Parathyroid adenoma (tissue), 2 donors: ENCODE measurements at regions not wholly inside any gene's neighbourhood (a gene's known extent, or its start where the extent isn't known, plus 50 kb on each side); places are given as distances from the start of the nearest gene placed in this dataset.
"Not testable (repeated sequence)": the region's sequence is repeated elsewhere in the genome, so short reads cannot be mapped to it uniquely, and the experiment has no call there.

Source experiments
- H2AFZ ChIP-seq: fragments of 300-600 bp; sonication (generic); one replicate; pipeline ENCODE4 v1.7.0; 2017; ENCODE audit warnings: antibody characterized with exemption, mild to moderate bottlenecking
- H3K27ac ChIP-seq: fragments of 300-600 bp; sonication (generic); one replicate; pipeline ENCODE4 v1.7.0; 2017
- H3K27me3 ChIP-seq: fragments of 300-600 bp; sonication (generic); one replicate; pipeline ENCODE4 v1.7.0; 2017; ENCODE audit warnings: low read length; ENCODE audit not compliant: control insufficient read depth, insufficient read depth
- H3K36me3 ChIP-seq: fragments of 300-600 bp; sonication (generic); one replicate; pipeline ENCODE4 v1.7.0; 2017; ENCODE audit warnings: low read length; ENCODE audit not compliant: control insufficient read depth, insufficient read depth
- H3K4me1 ChIP-seq: fragments of 300-600 bp; sonication (generic); one replicate; pipeline ENCODE4 v1.7.0; 2017; ENCODE audit warnings: control low read depth
- H3K4me2 ChIP-seq: fragments of 300-600 bp; sonication (generic); one replicate; pipeline ENCODE4 v1.7.0; 2017; ENCODE audit warnings: low read length
- H3K4me3 ChIP-seq: fragments of 300-600 bp; sonication (generic); one replicate; pipeline ENCODE4 v1.7.0; 2017; ENCODE audit warnings: low read depth, low read length
- H3K79me2 ChIP-seq: fragments of 300-600 bp; sonication (generic); one replicate; pipeline ENCODE4 v1.7.0; 2017; ENCODE audit warnings: control low read depth
- H3K9ac ChIP-seq: fragments of 300-600 bp; sonication (generic); one replicate; pipeline ENCODE4 v1.7.0; 2017; ENCODE audit warnings: mild to moderate bottlenecking
- H3K9me3 ChIP-seq: fragments of 300-600 bp; sonication (generic); one replicate; pipeline ENCODE4 v1.7.0; 2017; ENCODE audit warnings: low read length; ENCODE audit not compliant: control insufficient read depth
- TF ChIP-seq, protein P1 (sequence below): fragments of 300-600 bp; sonication (generic); IDR thresholded peaks from one replicate; pipeline ENCODE4 v1.7.0; 2017; ENCODE audit warnings: antibody characterized with exemption, mild to moderate bottlenecking
- donor health status: primary hyperparathyroidism.

DNA sequence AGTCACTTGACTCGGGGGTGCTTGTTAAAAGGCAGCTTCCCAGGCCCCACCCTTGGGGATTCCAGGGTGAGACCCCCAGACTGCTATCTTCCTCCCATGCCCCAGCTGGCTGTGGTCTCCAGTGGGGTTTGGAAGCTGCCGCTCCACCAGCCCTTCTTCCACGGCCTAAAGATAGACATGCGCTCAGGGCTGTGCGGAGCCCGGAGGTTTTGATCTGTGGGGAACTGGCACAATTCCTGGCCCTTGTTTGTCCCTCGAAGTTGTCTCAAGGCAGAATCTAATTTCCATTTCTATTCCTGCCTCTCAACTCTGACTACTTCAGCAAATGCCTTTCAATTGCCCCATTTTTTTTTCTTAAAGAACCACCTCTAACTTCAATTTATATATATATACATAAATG, 120.7 kb upstream of the SRSF6 start:
- H3K9ac ChIP-seq = no peak overlapping the region
- no peak overlapping the region for H3K27ac ChIP-seq
- no peak overlapping the region for H3K4me3 ChIP-seq
- no peaks in the 10 kb centered on the region for H3K27me3 ChIP-seq
- H2AFZ ChIP-seq = no peak overlapping the region
- no peaks in the 10 kb centered on the region for H3K36me3 ChIP-seq
- no peaks in the 10 kb centered on the region for H3K4me1 ChIP-seq
- no peak overlapping the region for H3K4me2 ChIP-seq
- no peaks in the 10 kb centered on the region for H3K9me3 ChIP-seq
- no peaks in the 10 kb centered on the region for H3K79me2 ChIP-seq
- TF ChIP-seq, protein P1, sequence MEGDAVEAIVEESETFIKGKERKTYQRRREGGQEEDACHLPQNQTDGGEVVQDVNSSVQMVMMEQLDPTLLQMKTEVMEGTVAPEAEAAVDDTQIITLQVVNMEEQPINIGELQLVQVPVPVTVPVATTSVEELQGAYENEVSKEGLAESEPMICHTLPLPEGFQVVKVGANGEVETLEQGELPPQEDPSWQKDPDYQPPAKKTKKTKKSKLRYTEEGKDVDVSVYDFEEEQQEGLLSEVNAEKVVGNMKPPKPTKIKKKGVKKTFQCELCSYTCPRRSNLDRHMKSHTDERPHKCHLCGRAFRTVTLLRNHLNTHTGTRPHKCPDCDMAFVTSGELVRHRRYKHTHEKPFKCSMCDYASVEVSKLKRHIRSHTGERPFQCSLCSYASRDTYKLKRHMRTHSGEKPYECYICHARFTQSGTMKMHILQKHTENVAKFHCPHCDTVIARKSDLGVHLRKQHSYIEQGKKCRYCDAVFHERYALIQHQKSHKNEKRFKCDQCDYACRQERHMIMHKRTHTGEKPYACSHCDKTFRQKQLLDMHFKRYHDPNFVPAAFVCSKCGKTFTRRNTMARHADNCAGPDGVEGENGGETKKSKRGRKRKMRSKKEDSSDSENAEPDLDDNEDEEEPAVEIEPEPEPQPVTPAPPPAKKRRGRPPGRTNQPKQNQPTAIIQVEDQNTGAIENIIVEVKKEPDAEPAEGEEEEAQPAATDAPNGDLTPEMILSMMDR = no peak

DNA sequence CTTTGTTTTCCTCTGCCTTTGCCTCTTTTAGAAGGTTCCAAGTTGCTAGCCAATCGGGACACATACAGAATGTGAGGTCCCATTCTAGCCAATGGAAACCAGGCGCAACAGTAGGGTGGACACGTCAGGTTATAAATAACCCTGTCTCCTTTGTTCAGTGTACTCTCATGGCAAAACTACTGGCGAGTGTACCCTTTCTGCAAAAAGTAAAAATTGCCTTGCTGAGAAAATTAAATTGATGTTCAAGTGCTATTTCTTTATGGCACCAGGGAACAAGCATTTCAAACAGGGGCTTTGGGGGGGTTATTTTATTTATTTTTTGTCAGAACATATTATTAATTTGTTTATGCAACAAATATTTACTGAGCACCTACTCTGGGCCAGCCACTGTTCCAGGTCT, 123.6 kb upstream of the SRSF6 start:
- H3K27ac ChIP-seq = no peak overlapping the region
- no peak overlapping the region for H2AFZ ChIP-seq
- no peaks in the 10 kb centered on the region for H3K27me3 ChIP-seq
- H3K4me3 ChIP-seq = no peak overlapping the region
- H3K4me2 ChIP-seq = no peak overlapping the region
- no peaks in the 10 kb centered on the region for H3K9me3 ChIP-seq
- H3K9ac ChIP-seq = no peak overlapping the region
- no peaks in the 10 kb centered on the region for H3K36me3 ChIP-seq
- no peaks in the 10 kb centered on the region for H3K4me1 ChIP-seq
- no peaks in the 10 kb centered on the region for H3K79me2 ChIP-seq
- TF ChIP-seq, protein P1 = no peak

DNA sequence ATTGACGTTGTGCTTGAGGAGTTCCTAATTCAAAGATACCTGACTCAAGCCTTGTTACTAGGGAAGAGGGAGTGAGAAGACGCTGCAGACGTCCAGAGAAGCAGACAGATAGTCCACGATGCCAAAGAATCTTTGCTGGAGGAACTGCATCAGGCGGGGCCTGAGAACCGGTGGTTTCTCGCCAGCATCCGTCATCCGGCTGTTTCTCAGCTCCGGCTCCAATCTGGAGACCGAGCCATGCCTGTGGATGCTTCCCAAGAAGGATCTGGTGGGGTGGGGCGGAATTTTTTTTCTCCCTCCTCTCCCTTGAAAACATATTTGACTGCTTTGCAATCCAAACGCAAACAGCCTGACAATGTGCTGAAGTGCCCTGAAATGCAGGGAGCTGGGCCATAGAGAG, 125.8 kb upstream of the SRSF6 start:
- Histone ChIP-seq H2AFZ (no peak overlapping the region), H3K9me3 (no peaks in the 10 kb centered on the region), H3K36me3 (no peaks in the 10 kb centered on the region), H3K27ac (no peak overlapping the region), H3K27me3 (no peaks in the 10 kb centered on the region), H3K4me2 (no peak overlapping the region), H3K9ac (no peak overlapping the region), H3K4me1 (no peaks in the 10 kb centered on the region), H3K4me3 (no peak overlapping the region), H3K79me2 (no peaks in the 10 kb centered on the region)
- TF ChIP-seq, protein P1 = no peak

DNA sequence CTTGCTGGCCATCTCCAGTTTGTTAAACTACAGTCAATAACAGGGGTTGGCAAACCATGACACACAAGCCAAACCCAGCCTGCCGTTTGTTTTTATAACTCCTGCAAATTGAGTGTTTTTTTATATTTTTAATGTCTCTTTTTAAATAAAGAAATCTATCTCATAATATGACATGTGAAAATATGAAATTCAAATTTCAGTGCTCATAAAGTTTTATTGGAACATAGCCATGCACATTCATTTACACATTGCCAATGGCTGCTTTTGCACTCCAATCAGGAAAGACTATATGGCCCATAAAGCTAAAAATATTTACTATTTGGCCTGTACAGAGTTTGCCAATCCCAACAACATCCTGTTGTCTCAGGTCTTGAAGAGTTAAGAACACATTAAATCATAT, 129.0 kb upstream of the SRSF6 start:
- Histone ChIP-seq H3K36me3 (no peaks in the 10 kb centered on the region), H3K9ac (no peak overlapping the region), H3K9me3 (no peaks in the 10 kb centered on the region), H3K27ac (no peak overlapping the region), H3K79me2 (no peaks in the 10 kb centered on the region), H3K4me3 (no peak overlapping the region), H3K4me1 (no peaks in the 10 kb centered on the region), H3K4me2 (no peak overlapping the region), H2AFZ (no peak overlapping the region), H3K27me3 (no peaks in the 10 kb centered on the region)
- TF ChIP-seq, protein P1 = no peak

GRCh38 chr20:43327234-43327633, 130.5 kb upstream of the SRSF6 start:
- H3K9ac ChIP-seq, H3K4me2 ChIP-seq, H3K36me3 ChIP-seq, H3K27ac ChIP-seq, H3K4me3 ChIP-seq, H3K9me3 ChIP-seq, H3K79me2 ChIP-seq, H2AFZ ChIP-seq, H3K27me3 ChIP-seq, H3K4me1 ChIP-seq: not testable (repeated sequence)
